ENCODE measurements at regions not wholly inside any gene's neighbourhood (a gene's known extent, or its start where the extent isn't known, plus 50 kb on each side); places are given as distances from the start of the nearest gene placed in this dataset.

- no peak for TF ChIP-seq CTCF (IDR thresholded peaks at IDR 0.05; ENCODE audit: insufficient read depth, low read depth, low read length)
- DNase-seq (ENCODE audit: low read depth) = no peak
- H3K4me3 ChIP-seq (ENCODE audit: low read depth, low read length) = no peak overlapping the region
Observed at GRCh38 chr18:40987581-40987980, 967.5 kb upstream of the PIK3C3 start.

GRCh38 chr18:40985436-40985835 is 969.6 kb upstream of the PIK3C3 start:
- DNase-seq (ENCODE audit: low read depth) = no peak
- H3K4me3 ChIP-seq (ENCODE audit: low read depth, low read length) = no peak overlapping the region
- no peak for TF ChIP-seq CTCF (IDR thresholded peaks at IDR 0.05; ENCODE audit: insufficient read depth, low read depth, low read length)

- peak; percentile 10 for DNase-seq (ENCODE audit: low read depth)
- TF ChIP-seq CTCF (IDR thresholded peaks at IDR 0.05; ENCODE audit: insufficient read depth, low read depth, low read length) = no peak
- no peak overlapping the region for H3K4me3 ChIP-seq (ENCODE audit: low read depth, low read length)
Observed at GRCh38 chr18:40984856-40985255, 970.2 kb upstream of the PIK3C3 start.

GRCh38 chr18:40983835-40984234 is 971.2 kb upstream of the PIK3C3 start:
- TF ChIP-seq CTCF (IDR thresholded peaks at IDR 0.05; ENCODE audit: insufficient read depth, low read depth, low read length) = no peak
- DNase-seq (ENCODE audit: low read depth) = no peak
- H3K4me3 ChIP-seq (ENCODE audit: low read depth, low read length) = no peak overlapping the region

- no peak for DNase-seq (ENCODE audit: low read depth)
- no peak overlapping the region for H3K4me3 ChIP-seq (ENCODE audit: low read depth, low read length)
- TF ChIP-seq CTCF (IDR thresholded peaks at IDR 0.05; ENCODE audit: insufficient read depth, low read depth, low read length) = no peak
Observed at GRCh38 chr18:40980171-40980570, 974.9 kb upstream of the PIK3C3 start.

- TF ChIP-seq CTCF (IDR thresholded peaks at IDR 0.05; ENCODE audit: insufficient read depth, low read depth, low read length) = no peak
- no peak overlapping the region for H3K4me3 ChIP-seq (ENCODE audit: low read depth, low read length)
- no peak for DNase-seq (ENCODE audit: low read depth)
Observed at GRCh38 chr18:40976050-40976449, 979.0 kb upstream of the PIK3C3 start.

GRCh38 chr18:40974448-40974847 is 980.6 kb upstream of the PIK3C3 start:
- DNase-seq (ENCODE audit: low read depth) = no peak
- H3K4me3 ChIP-seq (ENCODE audit: low read depth, low read length) = no peak overlapping the region

More at GRCh38 chr18:40974448-40974847, 980.6 kb upstream of the PIK3C3 start:
- TF ChIP-seq CTCF (IDR thresholded peaks at IDR 0.05; ENCODE audit: insufficient read depth, low read depth, low read length) = no peak

Data from fibroblast of villous mesenchyme (primary cell).